Loucy (cell line): ENCODE measurements at regions not wholly inside any gene's neighbourhood (a gene's known extent, or its start where the extent isn't known, plus 50 kb on each side); places are given as distances from the start of the nearest gene placed in this dataset.

Experiments
- CTCF ChIP-seq: fragments of 200-600 bp; sonication (generic); conservative IDR thresholded peaks from 2 replicates; pipeline ENCODE4 v1.5.1; 2014; ENCODE audit warnings: mild to moderate bottlenecking, antibody characterized with exemption, low read length
- EZH2phosphoT487 ChIP-seq: fragments of 200-600 bp; IDR thresholded peaks from 2 replicates; pipeline ENCODE4 v1.6.1; 2018; ENCODE audit warnings: antibody characterized with exemption, mild to moderate bottlenecking, moderate library complexity, borderline replicate concordance

- no peak for TF ChIP-seq CTCF
- TF ChIP-seq EZH2phosphoT487: no peak
Observed at GRCh38 chr18:78422336-78422735, 557.3 kb upstream of the SALL3 start.
